Mucosa of descending colon (tissue), 3 donors: ENCODE measurements at regions not wholly inside any gene's neighbourhood (a gene's known extent, or its start where the extent isn't known, plus 50 kb on each side); places are given as distances from the start of the nearest gene placed in this dataset.

Experiments
- ATAC-seq: fragments of 200-7000 bp; cut with Tn5 transposase; one replicate; pipeline ENCODE4 v1.9.1; 2020; ENCODE audit warnings: mild to moderate bottlenecking, moderate library complexity
- DNase-seq, 3 donors: peaks; one replicate each; pipeline ENCODE4 v3.0.0-alpha.2; 2020
- H3K36me3 ChIP-seq: fragments of 200-600 bp; one replicate; pipeline ENCODE4 v1.8.0; 2021; ENCODE audit warnings: low read depth, mild to moderate bottlenecking
- H3K4me1 ChIP-seq: fragments of 200-600 bp; one replicate; pipeline ENCODE4 v1.8.0; 2021; ENCODE audit warnings: low read depth, mild to moderate bottlenecking
- H3K4me3 ChIP-seq: fragments of 200-600 bp; one replicate; pipeline ENCODE4 v1.8.0; 2021; ENCODE audit warnings: mild to moderate bottlenecking
- H3K9me3 ChIP-seq: fragments of 200-600 bp; one replicate; pipeline ENCODE4 v1.8.0; 2021; ENCODE audit warnings: mild to moderate bottlenecking
- CTCF ChIP-seq: fragments of 200-600 bp; IDR thresholded peaks from one replicate; pipeline ENCODE4 v1.8.0; 2022; ENCODE audit warnings: antibody characterized with exemption, mild to moderate bottlenecking
- intact Hi-C, 2 donors: fragments of 100-400 bp; cut with DNase I in 1 of 2; cut with micrococcal nuclease in 1 of 2; formaldehyde crosslinking; loops; one replicate each; pipeline versions ENCODE4 v1.11.0 to v1.11.1; 2022; cut with DNase I, micrococcal nuclease
- donor health status: DM: no; HTN: no; CAD: no; lungs with moderate emphysema.
- donor health status: DM: no; HTN: no; CAD: no.
- donor health status: DM: no; HTN: yes; CAD: no.

GRCh38 chr7:96638669-96639068, 71.0 kb downstream of the SEM1 start:
- TF ChIP-seq CTCF: no peak
- no peak for DNase-seq
- H3K36me3 ChIP-seq: no peaks in the 10 kb centered on the region
- H3K9me3 ChIP-seq: no peaks in the 10 kb centered on the region
- intact Hi-C loops: no loop called here
- ATAC-seq: no peak
- no peaks in the 10 kb centered on the region for H3K4me1 ChIP-seq
- no peak overlapping the region for H3K4me3 ChIP-seq

GRCh38 chr7:96637522-96637921, 72.1 kb downstream of the SEM1 start:
- ATAC-seq (no peak), DNase-seq (no peak)
- Histone ChIP-seq H3K9me3 (no peaks in the 10 kb centered on the region), H3K4me1 (no peaks in the 10 kb centered on the region), H3K4me3 (no peak overlapping the region), H3K36me3 (no peaks in the 10 kb centered on the region)
- TF ChIP-seq CTCF: no peak
- intact Hi-C loops: no loop called here

GRCh38 chr7:96636979-96637378, 72.7 kb downstream of the SEM1 start:
- Histone ChIP-seq H3K4me3 (no peak overlapping the region), H3K9me3 (no peaks in the 10 kb centered on the region), H3K36me3 (no peaks in the 10 kb centered on the region), H3K4me1 (no peaks in the 10 kb centered on the region)
- no peak for TF ChIP-seq CTCF
- DNase-seq (no peak), ATAC-seq (no peak)
- intact Hi-C loops: no loop called here

GRCh38 chr7:96636342-96636860, 73.2 kb downstream of the SEM1 start:
- no peaks in the 10 kb centered on the region for H3K9me3 ChIP-seq
- H3K4me1 ChIP-seq: no peaks in the 10 kb centered on the region
- no peaks in the 10 kb centered on the region for H3K36me3 ChIP-seq
- no peak for TF ChIP-seq CTCF
- no peak overlapping the region for H3K4me3 ChIP-seq
- ATAC-seq: no peak
- DNase-seq: no peak
- intact Hi-C loops: no loop called here

GRCh38 chr7:96629884-96630283, 79.8 kb downstream of the SEM1 start:
- H3K36me3 ChIP-seq: no peaks in the 10 kb centered on the region
- TF ChIP-seq CTCF: no peak
- H3K4me3 ChIP-seq: no peak overlapping the region
- intact Hi-C loops: no loop called here
- ATAC-seq (no peak), DNase-seq (no peak)
- no peaks in the 10 kb centered on the region for H3K9me3 ChIP-seq
- H3K4me1 ChIP-seq: no peaks in the 10 kb centered on the region

GRCh38 chr7:96624954-96625353, 84.7 kb downstream of the SEM1 start:
- H3K36me3 ChIP-seq: no peaks in the 10 kb centered on the region
- no peak overlapping the region for H3K4me3 ChIP-seq
- intact Hi-C loops: no loop called here
- no peak for DNase-seq
- no peak for TF ChIP-seq CTCF
- no peak for ATAC-seq
- H3K4me1 ChIP-seq: no peaks in the 10 kb centered on the region
- no peaks in the 10 kb centered on the region for H3K9me3 ChIP-seq
